IMR-90 (cell line): ENCODE measurements at regions not wholly inside any gene's neighbourhood (a gene's known extent, or its start where the extent isn't known, plus 50 kb on each side); places are given as distances from the start of the nearest gene placed in this dataset.
A peak's percentile ranks its signal among the peaks of the same experiment; 100 is the strongest.

ENCODE experiments used
- ATAC-seq: fragments of 200-7000 bp; cut with Tn5 transposase; 2 replicates; pipeline ENCODE4 v1.9.1; 2020; ENCODE audit warnings: low read depth, mild to moderate bottlenecking, moderate library complexity
- BruUV-seq: library from RNA; stranded (reverse); fragments of 400-500 nt; replicated peaks from 2 replicates; lab custom pipeline; 2021; lab: Mats Ljungman, UMichigan
- CTCF ChIA-PET: fragments of 300-600 bp; formaldehyde crosslinking; extraction: SDS; loops from one replicate; lab custom pipeline; 2021; ENCODE audit warnings: antibody characterized with exemption; lab: Yijun Ruan, JAX
- POLR2A ChIA-PET: fragments of 300-600 bp; sonication (Branson Sonifier 250); formaldehyde crosslinking; loops from one replicate; lab custom pipeline; 2022; ENCODE audit warnings: antibody characterized with exemption; ENCODE audit not compliant: unreplicated experiment; lab: Charles Lee
- DNase-seq: peaks from one replicate; pipeline ENCODE4 v3.0.0; 2013
- H2AFZ ChIP-seq: replicated peaks from 2 replicates; pipeline ENCODE3; 2013; ENCODE audit warnings: low read length, mild to moderate bottlenecking; ENCODE audit not compliant: poor library complexity
- H2AK5ac ChIP-seq: 2 replicates; pipeline ENCODE4 v1.6.1; 2013; ENCODE audit warnings: low read depth, low read length, inconsistent platforms
- H2AK9ac ChIP-seq: replicated peaks from 2 replicates; pipeline ENCODE3; 2013; ENCODE audit warnings: mild to moderate bottlenecking, low read depth, low read length, moderate library complexity; ENCODE audit not compliant: poor library complexity
- H2BK120ac ChIP-seq: 2 replicates; pipeline ENCODE4 v1.6.1; 2013; ENCODE audit warnings: low read depth, low read length, inconsistent platforms
- H2BK15ac ChIP-seq: 3 replicates; pipeline ENCODE4 v1.6.1; 2013; ENCODE audit warnings: low read depth, low read length, inconsistent platforms
- H2BK20ac ChIP-seq: 2 replicates; pipeline ENCODE4 v1.6.1; 2013; ENCODE audit warnings: low read depth, mild to moderate bottlenecking, inconsistent platforms, low read length, moderate library complexity
- H2BK5ac ChIP-seq: 2 replicates; pipeline ENCODE4 v1.6.1; 2013; ENCODE audit warnings: mild to moderate bottlenecking, low read depth, low read length, inconsistent platforms; ENCODE audit not compliant: poor library complexity, severe bottlenecking
- H3K14ac ChIP-seq: replicated peaks from 2 replicates; pipeline ENCODE4 v1.6.1; 2013; ENCODE audit warnings: low read depth, low read length, inconsistent platforms
- H3K18ac ChIP-seq: 2 replicates; pipeline ENCODE4 v1.6.1; 2013; ENCODE audit warnings: low read depth, low read length, control low read depth
- H3K23ac ChIP-seq: 2 replicates; pipeline ENCODE4 v1.6.1; 2013; ENCODE audit warnings: low read depth, low read length, inconsistent platforms
- H3K27ac ChIP-seq: 2 replicates; pipeline ENCODE4 v1.5.1; 2013; ENCODE audit warnings: mild to moderate bottlenecking, control low read depth, low read length; ENCODE audit not compliant: insufficient read depth
- H3K27me3 ChIP-seq: 2 replicates; pipeline ENCODE4 v1.6.1; 2013; ENCODE audit warnings: low read length; ENCODE audit not compliant: control insufficient read depth, insufficient read depth
- H3K36me3 ChIP-seq: 2 replicates; pipeline ENCODE4 v1.6.1; 2013; ENCODE audit warnings: low read length, mixed read lengths; ENCODE audit not compliant: control insufficient read depth, insufficient read depth
- H3K4ac ChIP-seq: 2 replicates; pipeline ENCODE4 v1.6.1; 2013; ENCODE audit warnings: low read depth, low read length, inconsistent platforms
- H3K4me1 ChIP-seq: 2 replicates; pipeline ENCODE4 v1.6.1; 2013; ENCODE audit warnings: low read length, mixed read lengths; ENCODE audit not compliant: control insufficient read depth, insufficient read depth
- H3K4me2 ChIP-seq: 2 replicates; pipeline ENCODE4 v1.6.1; 2013; ENCODE audit warnings: low read depth, mild to moderate bottlenecking, control low read depth, low read length, moderate library complexity
- H3K4me3 ChIP-seq: 2 replicates; pipeline ENCODE4 v1.5.1; 2013; ENCODE audit warnings: low read depth, mild to moderate bottlenecking, control low read depth, low read length, moderate library complexity; ENCODE audit not compliant: insufficient read depth
- H3K56ac ChIP-seq: 2 replicates; pipeline ENCODE4 v1.6.1; 2013; ENCODE audit warnings: low read length, inconsistent platforms; ENCODE audit not compliant: insufficient read depth; ENCODE audit errors: extremely low read depth
- H3K79me1 ChIP-seq, 2 experiments: 2 replicates each; pipeline ENCODE4 v1.6.1; 2013; ENCODE audit warnings: low read length in 2 of 2, inconsistent platforms in 1 of 2, low read depth in 1 of 2
- H3K9ac ChIP-seq: 2 replicates; pipeline ENCODE4 v1.6.1; 2013; ENCODE audit warnings: low read depth, low read length, control low read depth
- H3K9me1 ChIP-seq: 2 replicates; pipeline ENCODE4 v1.6.1; 2013; ENCODE audit warnings: low read length, inconsistent platforms; ENCODE audit not compliant: insufficient read depth
- H3K9me3 ChIP-seq: 2 replicates; pipeline ENCODE4 v1.6.1; 2013; ENCODE audit warnings: low read length; ENCODE audit not compliant: control insufficient read depth, insufficient read depth
- H4K20me1 ChIP-seq: 2 replicates; pipeline ENCODE4 v1.6.1; 2013; ENCODE audit warnings: low read length, inconsistent platforms; ENCODE audit not compliant: insufficient read depth
- H4K5ac ChIP-seq: 2 replicates; pipeline ENCODE4 v1.6.1; 2013; ENCODE audit warnings: mild to moderate bottlenecking, low read depth, low read length, control low read depth
- H4K8ac ChIP-seq, 2 experiments: 2 replicates each; pipeline ENCODE4 v1.6.1; 2013; ENCODE audit warnings: low read depth in 2 of 2, low read length in 2 of 2, control low read depth in 1 of 2, inconsistent platforms in 1 of 2
- H4K91ac ChIP-seq: 2 replicates; pipeline ENCODE4 v1.6.1; 2013; ENCODE audit warnings: low read depth, low read length, inconsistent platforms; ENCODE audit not compliant: insufficient read depth
- BHLHE40 ChIP-seq: fragments of 150-350 bp; IDR thresholded peaks from 2 replicates; pipeline ENCODE4 v1.6.1; 2016; ENCODE audit warnings: mild to moderate bottlenecking, low read depth, low read length
- RCOR1 ChIP-seq: IDR thresholded peaks from 2 replicates; pipeline ENCODE4 v1.6.1; 2012; ENCODE audit warnings: mild to moderate bottlenecking, low read length, improper control_type of control experiment; ENCODE audit not compliant: insufficient replicate concordance
- WGBS, 2 experiments: methylation state at CpG; one replicate each; pipeline versions ENCODE4 v1.1.5 to v1.1.7; 2013; ENCODE audit warnings: missing lambda C conversion rate in 2 of 2; ENCODE audit not compliant: insufficient read length in 1 of 2; ENCODE audit errors: extremely low coverage in 2 of 2; 5-methylcytosine and 5-hydroxymethylcytosine counted together
- dilution Hi-C: fragments of 300-500 bp; cut with HindIII; formaldehyde crosslinking; loops from one replicate; pipeline ENCODE4 v1.14.3; 2018; ENCODE audit warnings: low sequenced_read_pairs; ENCODE audit not compliant: unreplicated experiment
- in situ Hi-C: fragments of 300-500 bp; cut with MboI; formaldehyde crosslinking; loops from 3 replicates; pipeline ENCODE4 v1.14.3; 2019; ENCODE audit warnings: low sequenced_read_pairs, inconsistent platforms, mixed read lengths
- intact Hi-C: fragments of 100-400 bp; cut with micrococcal nuclease; formaldehyde crosslinking; loops from 2 replicates; pipeline ENCODE4 v1.10.0; 2022
- TF ChIP-seq, protein P1 (sequence below): fragments of 150-350 bp; IDR thresholded peaks from 2 replicates; pipeline ENCODE4 v1.6.1; 2017; ENCODE audit warnings: mild to moderate bottlenecking, antibody characterized with exemption, low read length, low read depth

DNA sequence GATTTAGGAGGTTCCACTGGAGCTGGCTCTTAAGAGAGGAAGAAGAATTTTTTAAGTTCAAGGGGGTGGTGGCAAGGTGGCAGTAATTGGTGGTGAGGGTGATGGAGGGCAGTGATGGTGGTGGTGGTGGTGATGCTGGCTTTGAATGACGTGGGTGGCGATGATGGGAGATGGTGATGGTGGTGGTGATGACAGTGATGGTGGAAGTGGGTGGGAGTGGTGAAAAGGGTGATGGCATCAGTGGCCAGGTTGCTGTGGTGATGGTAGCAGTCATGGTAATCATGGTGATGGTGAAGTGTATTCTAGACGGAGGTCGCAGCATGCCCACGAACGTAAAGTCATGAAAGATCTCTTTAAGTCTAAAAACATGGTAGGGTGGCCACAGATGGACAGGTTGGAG, 197.3 kb downstream of the PTEN start:
- Histone ChIP-seq H2AK5ac (peak overlapping the region; percentile 88), H2AFZ (no peak overlapping the region), H3K18ac (0 out of 2 replicates have a peak overlapping the region, but pooled peaks have one; percentile 5), H4K20me1 (0 out of 2 replicates have a peak, but pooled peaks cover 3% of the 10 kb centered on the region), H2AK9ac (no peak overlapping the region), H2BK5ac (peak overlapping the region; percentile 24), H3K79me1 (peaks cover 0 to 3% of the 10 kb centered on the region in 2 experiments; a peak in 1 of 4 replicates), H3K4ac (peak overlapping the region; percentile 34; the same call in 1 of the 2 replicates), H2BK20ac (peak overlapping the region; percentile 71; the same call in 1 of the 2 replicates), H3K27ac (no peak overlapping the region), H2BK15ac (peak overlapping the region; percentile 37; the same call in 2 of the 3 replicates), H2BK120ac (peak overlapping the region; percentile 29), H3K4me3 (no peak overlapping the region), H3K36me3 (no peaks in the 10 kb centered on the region), H3K4me1 (peaks cover 27% of the 10 kb centered on the region), H4K91ac (0 out of 2 replicates have a peak overlapping the region, but pooled peaks have one; percentile 14), H3K56ac (no peak overlapping the region), H3K4me2 (no peak overlapping the region), H3K9ac (no peak overlapping the region), H3K27me3 (no peaks in the 10 kb centered on the region), H3K14ac (no peak overlapping the region), H3K9me1 (peaks cover 25% of the 10 kb centered on the region), H4K5ac (no peak overlapping the region), H3K23ac (no peak overlapping the region), H4K8ac (no peak overlapping the region), H3K9me3 (no peaks in the 10 kb centered on the region)
- TF ChIP-seq, protein P1, sequence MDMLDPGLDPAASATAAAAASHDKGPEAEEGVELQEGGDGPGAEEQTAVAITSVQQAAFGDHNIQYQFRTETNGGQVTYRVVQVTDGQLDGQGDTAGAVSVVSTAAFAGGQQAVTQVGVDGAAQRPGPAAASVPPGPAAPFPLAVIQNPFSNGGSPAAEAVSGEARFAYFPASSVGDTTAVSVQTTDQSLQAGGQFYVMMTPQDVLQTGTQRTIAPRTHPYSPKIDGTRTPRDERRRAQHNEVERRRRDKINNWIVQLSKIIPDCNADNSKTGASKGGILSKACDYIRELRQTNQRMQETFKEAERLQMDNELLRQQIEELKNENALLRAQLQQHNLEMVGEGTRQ, result no peak
- TF ChIP-seq BHLHE40 (no peak), RCOR1 (no peak)
- DNase-seq, result no peak
- intact Hi-C loops (no loop called here), dilution Hi-C loops (no loop called here), in situ Hi-C loops (no loop called here)
- no peak for ATAC-seq
- WGBS, 2 experiments, result 99% methylated on average over 6 of the region's 6 CpGs; no CpG with 5 or more reads in 1 of the 2 experiments
- CTCF ChIA-PET, result no interaction called here
- BruUV-seq, result no TSS peak
- POLR2A ChIA-PET, result no interaction called here
